Hematopoietic multipotent progenitor cell treated with erythropoietin and hydrocortisone succinate and interleukin-3 and kit ligand, for 17 days (in vitro differentiated cells): ENCODE measurements at regions not wholly inside any gene's neighbourhood (a gene's known extent, or its start where the extent isn't known, plus 50 kb on each side); places are given as distances from the start of the nearest gene placed in this dataset.
A peak's percentile ranks its signal among the peaks of the same experiment; 100 is the strongest.

Experiments
- DNase-seq: peaks from one replicate; pipeline ENCODE4 v3.0.0-alpha.2; 2015; ENCODE audit warnings: low spot score

DNA sequence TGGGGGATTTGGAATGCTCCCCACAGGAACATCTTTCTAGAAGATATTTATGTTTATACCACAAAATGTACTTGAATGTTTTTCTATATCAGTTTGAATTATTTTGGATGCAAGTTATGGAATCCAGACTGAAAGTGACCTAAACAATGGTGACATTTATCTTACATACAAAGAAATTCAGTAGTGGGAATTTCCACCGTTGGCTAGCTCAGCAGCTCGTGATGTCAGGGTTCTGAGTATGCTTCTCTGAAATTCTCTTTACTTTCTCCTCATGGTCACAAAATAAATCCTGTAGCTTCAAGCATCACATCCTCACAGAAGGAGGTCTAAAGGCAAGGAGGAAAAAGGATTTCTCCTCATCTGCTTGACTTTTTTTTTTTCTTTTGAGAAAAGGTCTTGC, 105.3 kb downstream of the AKAIN1 start:
- no peak for DNase-seq

DNA sequence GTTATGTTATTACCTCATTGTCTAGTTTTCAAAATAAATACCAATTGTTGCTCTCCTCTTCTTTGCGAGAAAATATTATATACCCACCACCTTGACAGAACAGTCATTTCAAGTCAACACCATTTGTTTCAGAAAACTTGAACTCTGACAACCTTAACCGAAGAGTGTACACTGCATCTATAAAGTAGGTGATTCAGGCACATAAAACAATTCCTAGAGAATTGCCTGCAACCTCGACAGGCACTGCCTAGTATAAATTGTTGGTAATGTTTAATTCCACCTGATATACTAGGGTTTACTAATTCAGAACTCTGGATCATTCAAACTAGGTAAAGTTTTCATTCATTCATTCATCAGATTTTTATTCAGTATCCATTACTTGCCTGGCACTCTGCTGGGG, 121.8 kb downstream of the AKAIN1 start:
- DNase-seq: no peak

DNA sequence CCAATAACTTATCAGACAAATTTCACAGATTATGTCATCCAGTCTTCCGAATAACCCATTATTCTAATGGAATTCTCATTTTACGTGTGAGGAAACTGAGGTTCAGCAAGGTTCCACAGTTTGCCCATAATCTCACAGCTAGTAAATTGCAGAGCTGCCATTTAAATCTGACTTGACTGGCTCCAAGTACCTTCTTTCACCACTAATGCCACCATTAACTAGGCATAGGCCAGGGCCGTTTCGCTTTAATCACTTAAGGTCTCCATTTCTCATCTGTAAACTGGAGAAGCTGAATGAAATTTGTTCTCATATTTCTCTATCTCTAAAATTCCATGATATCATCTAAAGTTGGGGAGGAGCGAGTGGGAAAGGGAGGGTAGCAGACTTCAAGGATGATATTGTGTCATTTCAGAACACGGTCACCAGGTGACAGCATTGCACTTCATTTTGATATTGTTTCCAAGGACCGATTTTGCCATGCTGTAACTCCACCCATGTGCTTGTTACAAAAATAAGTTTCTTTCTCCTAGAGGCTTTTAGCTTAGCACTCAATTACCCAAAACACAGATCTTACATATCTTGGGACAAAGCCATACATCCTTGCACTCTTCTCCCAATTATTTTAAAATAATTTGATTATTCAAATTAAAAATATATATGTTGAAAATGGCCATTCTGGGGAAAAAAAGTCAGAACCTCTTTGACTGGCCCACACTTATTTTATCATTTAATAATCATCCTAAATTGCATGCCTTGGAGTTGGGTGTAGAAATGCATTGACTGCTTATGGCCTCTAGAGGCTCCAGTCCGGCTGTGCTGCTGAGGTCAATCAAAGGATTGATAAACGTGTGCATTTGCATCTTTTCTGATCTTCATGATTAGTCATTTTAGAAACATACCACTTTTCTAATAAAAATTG, 123.8 kb downstream of the AKAIN1 start:
- DNase-seq: no peak

DNA sequence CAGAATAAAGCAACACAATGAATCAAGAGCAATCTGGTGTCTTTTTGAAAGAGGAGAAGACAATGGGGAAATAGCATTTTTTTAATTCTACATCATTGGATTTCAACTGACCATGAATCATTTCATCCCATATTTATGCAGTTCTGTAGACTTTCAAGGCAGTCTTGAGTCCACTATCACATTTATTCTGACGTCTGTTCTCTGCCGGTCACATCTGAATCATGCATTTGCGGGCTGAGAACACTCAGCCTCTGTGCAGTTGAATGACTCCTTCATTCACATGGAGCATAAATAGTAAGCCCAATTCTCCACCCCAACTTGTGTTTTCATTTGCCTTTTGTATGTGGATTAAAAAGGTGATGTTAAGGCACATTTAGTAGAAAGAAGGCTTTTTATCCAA, 128.2 kb downstream of the AKAIN1 start:
- DNase-seq: no peak

DNA sequence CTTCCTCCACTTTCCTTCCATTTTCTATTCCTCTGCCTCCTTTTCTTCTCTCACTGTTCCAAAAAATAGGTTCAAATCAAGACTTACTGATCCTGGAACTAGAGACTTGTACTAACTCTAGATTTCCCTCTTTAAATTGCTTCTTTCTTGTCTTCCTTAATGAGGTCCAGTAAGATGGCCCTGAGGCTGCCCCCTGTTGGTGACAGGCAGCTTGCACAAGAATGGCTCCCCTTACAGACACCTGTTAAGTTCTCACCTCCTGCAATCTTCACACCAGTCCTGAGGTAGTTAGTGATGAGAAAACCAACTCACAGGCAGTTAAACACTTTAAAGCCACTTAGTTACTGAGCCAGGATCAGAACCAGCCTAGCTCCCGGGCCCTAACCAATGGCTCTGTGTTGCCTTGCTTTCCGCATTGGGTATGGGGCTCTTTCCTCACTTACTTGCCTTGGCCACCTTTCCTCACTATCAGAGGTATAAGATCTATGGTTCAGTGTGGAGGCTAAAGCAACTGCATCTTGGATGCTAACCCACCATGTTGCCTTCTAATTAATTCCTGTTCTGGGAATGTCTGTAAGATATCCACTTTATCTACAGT, 130.6 kb downstream of the AKAIN1 start:
- no peak for DNase-seq

DNA sequence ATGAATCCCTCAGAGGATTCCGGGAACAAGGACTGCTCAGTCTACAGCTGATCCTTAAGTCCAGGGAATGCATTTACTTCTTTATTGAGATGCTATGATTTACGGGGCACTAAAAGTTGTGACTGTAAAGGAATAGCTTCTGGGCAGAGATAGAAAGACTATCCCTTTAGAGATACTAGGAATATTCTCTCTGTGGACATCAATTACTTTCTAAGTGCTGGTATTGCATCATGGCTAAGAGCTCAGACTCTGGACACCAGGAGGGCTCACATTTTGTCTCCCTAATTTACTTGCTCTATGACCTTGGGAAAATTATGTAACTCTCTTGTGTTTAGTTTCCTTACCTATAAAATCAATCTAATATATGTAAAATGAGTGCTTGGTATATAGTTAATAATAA, 131.4 kb downstream of the AKAIN1 start:
- no peak for DNase-seq

DNA sequence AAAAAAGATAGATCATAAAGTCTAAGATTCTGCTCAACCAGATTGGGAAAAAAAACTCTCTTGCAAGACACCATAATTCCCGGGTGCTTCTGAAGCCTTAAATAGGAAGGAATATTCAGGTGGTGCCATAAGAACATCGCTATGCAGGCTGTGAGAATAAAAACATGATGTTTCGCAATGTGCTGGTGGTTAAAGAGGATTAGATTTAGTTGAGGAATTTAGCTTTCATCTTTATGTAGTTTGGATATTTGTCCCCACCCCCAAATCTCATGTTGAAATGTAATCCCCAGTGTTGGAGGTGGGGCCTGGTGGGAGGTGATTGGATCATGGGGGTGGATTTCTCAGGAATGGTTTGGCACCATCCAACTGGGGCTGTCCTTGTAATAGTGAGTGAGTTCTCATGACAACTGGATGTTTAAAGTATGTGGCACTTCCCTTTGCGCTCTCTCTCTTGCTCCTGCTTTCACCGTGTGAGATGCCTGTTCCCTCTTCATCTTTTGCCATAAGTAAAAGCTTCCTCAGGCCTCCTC, 132.2 kb downstream of the AKAIN1 start:
- no peak for DNase-seq

DNA sequence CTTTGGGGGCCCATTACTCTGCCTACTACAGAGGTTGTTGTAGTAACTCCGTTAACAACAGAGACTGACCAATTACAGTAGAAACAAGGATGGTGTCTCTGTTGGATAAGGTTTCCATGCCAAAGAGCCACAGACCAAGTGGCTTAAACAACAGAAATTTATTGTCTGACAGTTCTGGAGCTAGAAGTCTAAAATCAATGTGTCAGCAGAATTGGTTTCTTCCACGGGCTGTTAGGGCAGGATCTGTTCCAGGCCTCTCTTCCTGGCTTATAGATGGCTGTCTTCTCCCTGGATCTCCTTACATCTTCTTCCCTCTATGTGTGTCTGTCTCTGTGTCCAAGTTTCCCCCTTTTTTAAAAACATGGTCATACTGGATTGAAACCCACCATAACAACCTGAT, 135.3 kb downstream of the AKAIN1 start:
- no peak for DNase-seq

DNA sequence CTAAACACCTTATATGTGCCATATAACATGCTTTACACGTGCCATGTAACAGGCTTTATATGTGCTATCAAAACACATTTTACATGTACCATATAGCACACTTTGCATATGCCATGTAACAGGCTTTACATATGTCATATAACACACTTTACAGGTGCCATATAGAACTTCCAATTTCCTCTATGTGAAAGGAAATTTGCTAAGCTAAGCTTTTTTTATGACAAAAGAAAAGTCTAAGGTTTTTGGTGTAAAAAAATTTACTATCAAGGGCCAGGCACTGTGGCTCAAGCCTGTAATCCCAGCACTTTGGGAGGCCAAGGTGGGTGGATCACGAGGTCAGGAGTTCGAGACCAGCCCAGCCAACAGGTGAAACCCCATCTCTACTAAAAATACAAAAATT, 136.5 kb downstream of the AKAIN1 start:
- DNase-seq: no peak

DNA sequence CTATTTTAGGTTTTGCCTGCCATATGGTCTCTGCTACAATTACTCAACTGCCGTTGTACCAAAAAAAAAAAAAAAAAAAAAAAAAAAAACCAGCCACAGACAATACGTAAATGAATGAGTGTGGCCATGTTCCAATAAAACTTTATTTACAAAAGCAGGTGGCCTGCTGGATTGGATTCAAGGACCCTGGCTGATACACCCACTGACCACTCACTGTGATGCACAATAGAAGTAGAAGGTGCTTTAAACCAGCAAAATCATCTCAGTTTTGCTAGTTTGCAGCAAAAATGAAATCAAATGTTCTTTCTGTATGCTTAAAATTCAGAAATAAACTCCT, 137.4 kb downstream of the AKAIN1 start:
- no peak for DNase-seq

DNA sequence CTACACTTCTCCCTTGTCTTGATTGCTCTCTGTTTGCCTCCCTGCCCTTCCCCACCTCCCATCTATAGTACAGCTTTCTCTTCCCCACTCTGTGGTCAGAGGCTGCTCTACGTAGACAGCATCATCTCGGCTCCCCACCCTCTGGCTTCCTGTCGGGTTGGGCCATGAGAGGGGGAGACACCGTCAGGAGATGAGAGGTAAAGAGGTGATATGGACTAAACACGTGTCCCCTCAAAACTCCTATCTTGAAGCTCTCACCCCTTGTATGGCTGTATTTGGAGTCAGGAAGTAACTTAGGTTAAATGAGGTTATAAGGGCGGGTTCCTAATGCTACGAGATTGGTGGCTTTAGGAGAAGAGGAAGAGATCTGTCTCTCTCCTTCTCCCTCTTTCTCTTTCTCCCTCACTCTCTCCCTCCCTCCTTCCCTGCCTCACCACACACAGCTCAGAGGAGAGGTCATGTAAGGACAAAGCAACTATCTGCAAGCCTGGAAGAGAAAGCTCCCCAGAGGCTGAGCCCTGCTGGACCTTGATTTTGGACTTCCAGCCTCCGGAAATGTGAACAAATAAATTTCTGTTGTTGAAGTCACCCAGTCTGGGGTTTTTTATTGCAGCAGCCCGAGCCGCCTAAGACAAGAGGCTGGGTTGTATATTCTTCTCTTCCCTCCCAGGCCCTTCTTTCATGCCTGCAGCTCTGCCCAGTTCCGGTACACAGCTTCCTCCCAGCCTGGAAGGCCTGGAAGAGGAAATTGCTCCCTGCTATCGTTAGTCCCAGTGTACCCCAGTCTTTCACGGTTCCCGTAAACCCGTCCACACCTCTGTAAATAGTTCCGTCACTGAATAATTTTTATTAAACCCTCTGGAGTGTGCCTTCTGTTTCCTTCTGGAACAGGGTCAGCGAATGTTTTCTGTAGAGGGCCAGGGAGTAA, 138.0 kb downstream of the AKAIN1 start:
- no peak for DNase-seq

DNA sequence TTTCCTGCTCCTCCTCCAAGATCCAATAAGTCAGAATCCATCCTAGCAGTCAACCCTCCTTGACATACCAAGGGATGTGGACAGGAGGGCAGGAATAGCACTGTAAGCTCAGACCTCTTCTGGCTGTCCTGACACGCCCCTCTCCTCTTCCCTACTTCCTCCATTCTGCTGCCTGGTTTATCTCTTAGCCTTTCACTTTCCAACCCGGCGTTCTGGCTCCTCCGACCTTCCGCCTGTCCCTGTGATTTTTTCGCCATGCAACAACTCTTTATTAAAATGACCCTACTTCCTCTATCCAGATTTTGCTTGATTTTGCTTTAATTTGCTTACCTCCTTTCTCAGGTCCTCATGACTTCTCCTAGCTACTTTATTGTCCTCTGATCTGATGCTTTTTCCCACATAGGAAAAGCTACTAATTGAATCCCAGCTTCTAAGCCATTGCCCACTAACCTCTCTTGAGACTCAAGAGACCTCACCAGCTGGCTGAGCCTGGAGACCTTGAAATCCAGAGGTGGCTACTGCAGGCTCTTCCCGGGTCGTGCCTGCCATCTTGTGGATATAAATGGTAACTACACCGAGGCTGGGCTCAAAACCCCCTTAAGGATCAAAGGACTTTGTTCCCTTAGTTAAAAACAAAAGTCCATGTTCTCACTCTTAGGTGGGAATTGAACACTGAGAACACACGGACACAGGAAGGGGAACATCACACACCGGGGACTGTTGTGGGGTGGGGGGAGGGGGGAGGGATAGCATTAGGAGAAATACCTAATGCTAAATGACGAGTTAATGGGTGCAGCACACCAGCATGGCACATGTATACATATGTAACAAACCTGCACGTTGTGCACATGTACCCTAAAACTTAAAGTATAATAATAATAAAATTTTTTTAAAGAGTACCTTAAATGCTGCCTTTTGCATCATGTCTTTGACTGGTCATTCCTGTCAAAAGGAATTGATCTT, 139.4 kb downstream of the AKAIN1 start:
- peak; percentile 8 for DNase-seq

DNA sequence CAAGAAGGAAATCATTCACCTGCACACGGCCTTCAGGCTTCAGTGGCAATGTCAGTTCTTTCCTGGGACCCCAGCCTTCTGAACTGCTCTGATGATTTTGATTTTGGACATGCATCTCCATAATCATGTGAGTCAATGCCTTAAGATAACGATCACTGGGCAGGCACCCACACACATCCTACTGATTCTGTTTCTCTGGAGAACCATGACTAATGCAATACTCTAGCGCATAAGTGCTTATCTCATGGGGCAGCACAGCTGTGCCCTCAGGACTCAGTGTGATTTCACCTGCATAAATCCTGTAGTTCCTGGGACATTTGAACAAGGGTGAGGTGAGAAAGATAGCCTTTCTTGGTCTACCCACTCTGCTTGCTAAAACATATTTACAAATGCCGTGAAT, 144.6 kb downstream of the AKAIN1 start:
- DNase-seq: no peak

DNA sequence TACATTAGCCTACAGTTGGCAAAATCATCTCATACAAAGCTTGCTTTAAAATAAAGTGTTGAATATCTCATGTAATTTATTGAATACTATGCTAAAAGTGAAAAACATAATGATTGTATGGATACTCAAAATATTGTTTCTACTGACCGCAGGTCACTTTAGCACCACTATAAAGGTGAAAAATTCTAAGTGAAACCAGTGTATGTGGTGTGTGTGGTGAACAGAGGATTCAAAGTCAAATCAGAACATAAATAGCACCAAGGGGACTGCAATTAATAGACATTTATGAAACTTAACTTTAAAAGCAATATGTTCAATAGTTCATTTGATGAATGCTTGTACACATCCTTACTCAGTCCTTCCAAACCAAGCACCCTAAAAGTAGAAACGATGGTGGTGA, 145.8 kb downstream of the AKAIN1 start:
- no peak for DNase-seq

DNA sequence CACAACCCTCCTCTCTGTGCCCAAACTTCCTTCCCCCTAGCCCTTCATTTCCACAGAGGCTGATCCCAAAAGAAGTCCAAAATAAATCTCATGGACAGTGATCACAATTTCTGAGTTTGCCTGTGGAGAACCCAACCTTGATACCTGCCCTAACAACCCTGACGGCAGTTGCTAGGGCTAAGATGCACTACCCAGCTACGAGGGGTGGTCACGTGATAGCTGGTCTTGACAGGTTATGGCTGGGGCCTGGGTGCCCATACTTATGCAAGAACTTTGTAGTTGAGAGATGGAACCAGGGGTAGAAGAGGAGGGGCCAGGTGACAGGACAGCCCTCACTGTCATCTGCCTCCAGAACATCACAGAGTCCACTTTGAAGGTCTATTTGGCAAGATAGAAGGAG, 147.9 kb downstream of the AKAIN1 start:
- DNase-seq: no peak

DNA sequence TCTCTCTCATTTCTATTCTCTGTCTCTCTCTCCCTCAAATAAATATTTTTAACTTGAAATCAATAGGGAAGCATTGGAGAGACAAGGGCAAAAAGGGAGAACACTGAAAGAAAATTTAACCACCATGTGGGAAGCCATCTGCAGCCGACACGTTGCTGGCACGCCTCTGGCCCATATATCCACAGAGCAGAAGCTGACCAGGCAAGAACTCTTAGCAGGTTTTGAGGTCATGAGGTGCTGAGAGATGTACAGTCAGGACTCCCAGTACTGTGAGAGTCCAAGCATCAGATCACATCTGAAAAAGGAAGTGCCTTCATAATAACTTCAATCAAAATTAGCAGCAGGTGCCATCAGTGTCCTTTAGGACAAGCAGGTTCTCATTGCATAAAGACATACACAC, 156.6 kb downstream of the AKAIN1 start:
- no peak for DNase-seq

DNA sequence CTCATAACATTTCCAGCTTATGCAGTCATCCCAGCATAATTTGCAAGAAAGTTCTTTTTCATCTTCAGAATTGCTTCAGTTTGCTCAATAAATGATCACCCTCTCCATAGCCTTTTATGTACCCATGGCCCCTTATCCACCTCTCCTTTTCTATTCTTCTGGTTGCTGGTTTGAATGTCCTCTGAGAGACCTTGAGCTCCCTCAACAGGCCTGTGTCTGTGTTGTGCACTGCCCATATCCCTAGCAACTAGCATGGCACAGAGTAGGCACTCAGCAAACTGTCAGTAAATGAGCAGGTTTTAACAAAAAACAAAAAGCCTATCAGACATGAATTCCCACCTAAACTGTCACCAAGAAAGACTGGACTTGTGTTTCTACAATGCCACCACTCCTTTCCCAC, 160.5 kb downstream of the AKAIN1 start:
- DNase-seq: no peak

DNA sequence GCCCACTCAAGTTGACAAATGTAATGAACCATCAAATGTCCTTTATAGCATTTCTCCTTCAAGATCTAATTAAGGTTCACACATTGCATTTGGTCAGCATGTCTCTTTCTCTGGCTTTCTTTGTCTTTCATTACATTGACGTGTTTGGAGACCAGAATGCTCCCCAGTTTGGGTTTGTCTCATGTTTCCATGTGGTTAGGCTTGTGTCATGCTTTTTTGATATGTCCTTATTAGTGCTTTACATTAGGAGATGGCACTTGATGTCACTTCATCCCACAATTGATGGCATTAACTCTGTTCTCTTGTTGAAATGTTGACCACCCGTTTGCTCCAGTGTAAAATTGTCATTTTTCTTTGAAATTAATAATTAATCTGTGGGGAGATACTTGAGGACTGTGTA, 165.8 kb downstream of the AKAIN1 start:
- no peak for DNase-seq

DNA sequence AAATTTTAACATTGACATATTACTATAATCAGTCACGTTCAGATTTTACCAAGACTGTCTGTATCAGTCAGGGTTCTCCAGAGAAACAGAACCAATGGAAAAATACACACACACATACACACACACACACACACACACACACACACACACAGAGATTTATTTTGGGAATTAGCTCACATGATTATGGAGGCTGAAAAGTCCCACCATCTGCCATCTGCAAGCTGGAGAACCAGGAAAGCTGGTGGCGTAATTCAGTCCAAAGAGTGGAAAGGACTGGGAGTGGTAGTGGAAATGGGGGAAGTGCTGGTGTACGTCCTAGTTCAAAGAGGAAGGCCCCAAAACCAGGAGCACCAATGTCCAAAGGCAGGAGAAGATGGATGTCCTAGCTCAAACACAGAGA, 166.4 kb downstream of the AKAIN1 start:
- DNase-seq: no peak

DNA sequence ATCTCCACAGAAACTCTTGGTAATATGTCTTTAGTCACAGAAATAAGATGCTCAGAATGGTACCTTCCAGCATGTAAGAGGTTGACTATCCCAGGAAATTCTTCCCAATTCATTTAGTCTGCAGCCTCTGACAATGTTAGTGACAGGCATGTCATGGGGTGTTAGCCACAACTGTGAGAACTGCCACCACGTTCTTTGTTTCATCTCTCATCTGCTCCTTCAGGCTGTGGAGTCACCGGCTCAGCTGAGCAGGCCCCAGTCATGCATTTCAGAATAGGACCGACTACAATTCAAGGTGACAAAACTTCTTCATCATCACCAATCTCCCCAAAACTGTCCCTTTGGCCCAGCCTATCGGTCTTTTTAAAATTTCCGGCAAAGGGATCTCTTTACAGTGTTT, 167.5 kb downstream of the AKAIN1 start:
- DNase-seq: no peak

DNA sequence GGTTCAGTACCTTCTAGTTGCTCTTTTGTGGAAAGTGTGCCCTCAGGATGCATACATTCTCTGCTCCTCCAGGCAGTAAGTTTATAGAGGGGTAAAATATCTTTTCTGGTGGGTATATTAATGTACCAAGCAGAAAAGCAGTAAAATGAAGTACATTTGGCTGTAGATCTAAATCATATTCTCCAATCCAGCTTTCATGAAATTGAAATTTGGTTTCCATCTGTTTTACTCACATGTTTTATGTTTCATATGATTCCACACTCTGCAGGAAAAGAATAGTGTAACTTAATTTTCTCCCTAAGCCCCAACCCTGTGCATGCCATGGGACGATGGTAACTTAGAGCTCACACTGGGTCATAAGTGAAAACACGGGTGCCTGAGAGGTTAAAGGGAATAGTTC, 172.3 kb downstream of the AKAIN1 start:
- no peak for DNase-seq
